DMS53 treated with DMSO at 0.1 percent for 48 hours (cell line): ENCODE measurements at regions not wholly inside any gene's neighbourhood (a gene's known extent, or its start where the extent isn't known, plus 50 kb on each side); places are given as distances from the start of the nearest gene placed in this dataset.

Experiments used
- DNase-seq: peaks from one replicate; lab custom pipeline; 2025; ENCODE audit not compliant: unreplicated experiment; lab: John Stamatoyannopoulos, UW

- no peak for DNase-seq
Measured at GRCh38 chr2:67651565-67651964, 254.4 kb downstream of the ETAA1 start.

- DNase-seq: no peak
Measured at GRCh38 chr2:67652679-67653078, 255.5 kb downstream of the ETAA1 start.

DNA sequence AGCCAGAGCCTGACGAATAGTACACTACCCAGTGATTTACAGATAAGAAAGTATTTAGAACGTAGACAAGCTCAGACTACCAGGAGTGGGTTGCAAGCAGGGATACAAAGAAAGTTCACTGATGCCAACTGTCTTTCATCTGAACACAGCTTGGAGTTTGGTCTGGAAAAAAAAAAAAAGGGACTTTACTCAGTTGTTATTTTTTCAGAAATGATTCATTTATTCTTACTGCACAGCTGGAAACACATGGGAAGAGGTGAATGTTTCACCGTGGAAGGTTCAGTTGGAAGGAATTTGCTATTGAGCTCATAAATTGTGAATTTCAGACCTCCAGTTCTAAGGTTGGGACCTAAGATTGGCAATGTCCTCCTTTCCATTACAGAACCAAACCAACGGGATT lies 259.7 kb downstream of the ETAA1 start:
- DNase-seq: no peak

GRCh38 chr2:67658820-67659219 lies 261.7 kb downstream of the ETAA1 start:
- no peak for DNase-seq

GRCh38 chr2:67660015-67660602 lies 263.0 kb downstream of the ETAA1 start:
- no peak for DNase-seq

GRCh38 chr2:67660871-67661270 lies 263.7 kb downstream of the ETAA1 start:
- DNase-seq: no peak

DNA sequence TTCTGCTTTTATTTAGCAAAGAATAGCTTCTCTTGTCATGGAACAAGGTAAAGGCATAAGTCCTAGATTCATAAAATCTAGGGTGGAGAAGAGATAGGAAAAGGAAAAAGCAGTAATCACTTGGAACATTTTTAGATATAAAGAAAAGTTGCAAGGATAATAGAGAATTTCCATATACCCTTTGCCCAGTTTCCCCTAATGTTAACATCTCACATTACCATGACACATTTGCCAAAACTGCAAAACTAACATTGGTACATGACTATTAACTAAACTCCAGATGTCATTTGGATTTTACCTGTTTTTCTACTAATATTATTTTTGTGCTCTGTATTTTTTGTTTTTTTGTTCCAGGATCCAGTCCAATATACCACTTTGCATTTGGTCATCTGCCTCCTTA lies 265.1 kb downstream of the ETAA1 start:
- DNase-seq: no peak

- DNase-seq: no peak
Measured at GRCh38 chr2:67663776-67664175, 266.6 kb downstream of the ETAA1 start.

DNA sequence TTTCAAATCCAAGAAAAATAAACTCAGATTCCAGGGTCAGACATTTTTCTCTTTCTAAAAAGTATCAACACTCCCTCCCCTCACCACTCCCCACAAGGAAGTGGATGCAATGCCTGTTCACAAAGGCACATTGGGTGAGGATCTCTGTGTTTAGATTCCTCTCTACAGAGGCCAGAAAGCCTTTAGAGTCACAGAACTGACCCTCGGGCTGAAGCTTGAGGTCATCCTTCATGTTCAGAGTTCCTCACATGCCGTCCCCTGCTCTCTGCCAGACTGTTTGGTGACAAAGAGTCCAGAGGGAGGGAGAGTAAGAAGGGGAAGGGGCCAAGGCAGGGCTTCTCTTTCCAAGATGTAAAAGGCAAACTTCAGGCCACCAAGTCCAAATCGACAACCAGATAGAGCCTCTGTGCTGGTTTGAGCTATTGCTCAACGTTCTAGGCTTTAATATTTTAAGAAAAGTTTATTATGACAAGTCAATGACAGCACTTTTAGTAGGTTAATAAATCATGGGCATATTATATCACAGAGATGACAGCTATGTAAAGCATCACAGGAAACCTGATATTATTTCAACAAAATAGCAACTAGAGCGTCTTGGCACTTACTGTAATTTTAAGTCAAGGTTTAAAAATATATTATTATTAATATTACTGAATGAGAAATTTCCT lies 269.4 kb downstream of the ETAA1 start:
- no peak for DNase-seq

DNA sequence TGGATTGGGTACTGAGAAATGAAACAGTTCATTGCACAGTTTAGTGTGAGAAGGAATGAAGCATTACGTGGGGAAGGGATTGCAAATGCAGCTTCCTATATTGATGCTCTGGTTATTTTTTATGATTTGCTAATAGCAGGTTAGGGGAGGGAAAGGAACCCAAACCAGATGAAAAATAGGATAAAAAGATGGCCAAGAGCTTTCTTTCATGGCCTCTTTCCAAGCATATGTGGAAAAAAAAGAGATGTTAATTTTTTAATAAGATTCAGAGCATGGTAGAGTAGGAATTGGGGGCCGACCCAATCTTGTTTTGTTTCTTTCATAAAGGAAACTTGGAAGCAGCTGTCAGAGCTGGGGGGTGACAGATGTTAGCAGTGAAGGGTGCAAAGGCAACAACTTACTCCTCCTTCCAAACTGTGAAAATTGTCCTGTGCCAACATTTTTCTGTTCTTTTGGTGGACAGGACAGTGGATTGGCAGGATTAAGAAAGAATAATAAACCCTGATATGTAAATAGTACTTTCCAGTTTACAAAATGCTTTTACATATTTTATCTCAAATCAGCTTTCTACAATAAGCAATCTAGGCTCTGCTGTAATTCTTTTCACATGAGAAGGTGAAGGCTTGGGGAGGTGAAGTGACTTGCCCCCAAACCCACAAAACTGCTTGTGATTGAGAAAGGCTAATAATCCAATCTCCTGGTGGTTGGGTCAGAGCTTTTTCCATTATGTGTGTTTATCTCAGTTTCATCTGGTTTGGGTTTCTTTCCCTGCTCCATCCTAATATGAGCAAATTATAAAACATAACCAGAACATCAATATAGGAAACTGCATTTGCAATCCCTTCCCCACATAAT lies 270.1 kb downstream of the ETAA1 start:
- no peak for DNase-seq

- no peak for DNase-seq
Measured at GRCh38 chr2:67668538-67668937, 271.4 kb downstream of the ETAA1 start.

- no peak for DNase-seq
Measured at GRCh38 chr2:67669168-67669567, 272.0 kb downstream of the ETAA1 start.

GRCh38 chr2:67669766-67670165 lies 272.6 kb downstream of the ETAA1 start:
- DNase-seq: no peak

- DNase-seq: no peak
Measured at GRCh38 chr2:67670747-67671183, 273.6 kb downstream of the ETAA1 start.

- DNase-seq: no peak
Measured at GRCh38 chr2:67671464-67672450, 274.6 kb downstream of the ETAA1 start.

GRCh38 chr2:67674668-67675067 lies 277.5 kb downstream of the ETAA1 start:
- no peak for DNase-seq

DNA sequence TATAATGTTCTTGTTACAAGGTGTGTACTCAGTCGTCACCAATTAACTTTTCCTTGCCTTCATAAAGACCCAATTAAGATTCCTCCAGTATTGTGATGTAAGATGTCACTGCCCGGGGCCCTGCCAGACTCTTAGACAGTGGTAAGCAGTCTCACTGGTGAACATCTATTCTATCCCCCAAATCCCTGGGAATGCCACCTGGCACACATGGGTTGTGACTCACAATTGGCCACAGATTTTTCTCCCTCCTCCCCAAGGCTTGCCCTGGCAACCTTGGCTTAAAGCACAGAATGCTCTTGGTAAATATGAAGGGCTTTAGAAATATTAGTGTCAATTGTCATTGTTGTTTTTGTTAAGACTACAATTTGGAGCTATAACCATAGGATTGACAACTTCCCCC lies 287.9 kb downstream of the ETAA1 start:
- no peak for DNase-seq

GRCh38 chr2:67686254-67686653 lies 289.1 kb downstream of the ETAA1 start:
- DNase-seq: no peak

DNA sequence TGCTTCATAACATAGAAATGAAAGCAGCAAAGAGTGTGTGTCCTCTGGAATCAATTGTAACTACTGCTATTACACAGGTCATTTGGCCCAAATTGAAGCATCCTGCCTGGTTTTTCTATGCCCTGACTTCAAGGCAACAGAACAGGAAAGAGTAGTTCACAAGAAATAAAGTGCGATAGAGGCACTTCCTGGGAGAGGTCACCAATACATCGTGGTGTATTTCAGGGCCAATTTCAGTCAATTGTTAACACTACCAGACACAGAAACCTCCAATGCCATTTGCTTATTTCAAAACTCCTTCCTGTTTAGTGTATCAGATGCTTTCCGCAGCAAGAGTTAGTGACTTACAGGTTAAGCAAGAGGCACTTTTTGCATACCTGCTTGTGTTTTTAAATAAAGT lies 292.1 kb downstream of the ETAA1 start:
- no peak for DNase-seq

GRCh38 chr2:67689651-67690050 lies 292.5 kb downstream of the ETAA1 start:
- no peak for DNase-seq

- peak; percentile 48 for DNase-seq
Measured at GRCh38 chr2:67694445-67694844, 297.3 kb downstream of the ETAA1 start.
